K562 (cell line): ENCODE measurements at regions not wholly inside any gene's neighbourhood (a gene's known extent, or its start where the extent isn't known, plus 50 kb on each side); places are given as distances from the start of the nearest gene placed in this dataset.
A peak's percentile ranks its signal among the peaks of the same experiment; 100 is the strongest.

Experiments used
- BRF1 ChIP-seq: IDR thresholded peaks from 3 replicates; pipeline ENCODE4 v1.6.1; 2011; ENCODE audit warnings: borderline replicate concordance, mild to moderate bottlenecking; ENCODE audit not compliant: insufficient read length; ENCODE audit errors: extremely low read depth
- E2F6 ChIP-seq, 2 experiments: IDR thresholded peaks; 2 replicates each; pipeline ENCODE4 v1.6.1; 2011; ENCODE audit warnings: borderline replicate concordance in 1 of 2, control low read depth in 1 of 2, low read depth in 1 of 2, low read length in 1 of 2, mild to moderate bottlenecking in 1 of 2, mixed read lengths in 1 of 2, moderate library complexity in 1 of 2; ENCODE audit not compliant: insufficient read depth in 1 of 2, insufficient read length in 1 of 2, poor library complexity in 1 of 2, severe bottlenecking in 1 of 2; ENCODE audit errors: extremely low read depth in 1 of 2
- HNRNPUL1 ChIP-seq: fragments of 200-400 bp; formaldehyde crosslinking; IDR thresholded peaks from 2 replicates; pipeline ENCODE4 v1.6.1; 2017; ENCODE audit warnings: low read length
- IRF1 ChIP-seq: sonication (generic); formaldehyde crosslinking; IDR thresholded peaks from 2 replicates; pipeline ENCODE4 v1.8.0; 2022; ENCODE audit warnings: missing genetic modification reagents, mild to moderate bottlenecking, borderline replicate concordance
- JUNB ChIP-seq: fragments of 450-650 bp; formaldehyde crosslinking; conservative IDR thresholded peaks from 2 replicates; pipeline ENCODE4 v1.4.0; 2020; ENCODE audit warnings: mild to moderate bottlenecking
- PHB ChIP-seq: fragments of 250-450 bp; sonication (Bioruptor Pico); IDR thresholded peaks from 2 replicates; pipeline ENCODE4 v1.5.0; 2021
- SAFB2 ChIP-seq: fragments of 200-400 bp; formaldehyde crosslinking; IDR thresholded peaks from 2 replicates; pipeline ENCODE4 v1.6.1; 2018; ENCODE audit warnings: borderline replicate concordance, low read length, low read depth, moderate library complexity; ENCODE audit not compliant: severe bottlenecking
- SMARCC2 ChIP-seq: fragments of 450-650 bp; IDR thresholded peaks from 2 replicates; pipeline ENCODE4 v1.6.1; 2017; ENCODE audit warnings: antibody characterized with exemption, moderate library complexity, mild to moderate bottlenecking, low read depth
- TEAD1 ChIP-seq, 2 experiments: fragments of 450-650 bp in 1 of 2; sonication (generic) in 1 of 2; formaldehyde crosslinking; IDR thresholded peaks; 2 replicates each; pipeline versions ENCODE4 v1.4.0 to v1.8.0; 2020 to 2022; ENCODE audit warnings: mild to moderate bottlenecking in 2 of 2, missing genetic modification reagents in 1 of 2
- THAP12 ChIP-seq: fragments of 250-450 bp; sonication (Bioruptor Pico); IDR thresholded peaks from 2 replicates; pipeline ENCODE4 v1.9.0; 2021; ENCODE audit warnings: mild to moderate bottlenecking, inconsistent platforms
- ZNF507 ChIP-seq: conservative IDR thresholded peaks from 2 replicates; pipeline ENCODE4 v1.6.1; 2017; ENCODE audit warnings: missing genetic modification characterization, missing compliant biosample characterization
- TF ChIP-seq, protein P1 (sequence below): sonication (generic); formaldehyde crosslinking; IDR thresholded peaks from 2 replicates; pipeline ENCODE4 v1.9.0; 2022; ENCODE audit warnings: mild to moderate bottlenecking, missing genetic modification reagents
- TF ChIP-seq, protein P2 (sequence below): fragments of 450-650 bp; formaldehyde crosslinking; IDR thresholded peaks from 2 replicates; pipeline ENCODE4 v1.4.0; 2020; ENCODE audit warnings: mild to moderate bottlenecking
- TF ChIP-seq, protein P3 (sequence below): fragments of 450-650 bp; IDR thresholded peaks from 2 replicates; pipeline ENCODE4 v1.7.1; 2018; ENCODE audit warnings: mild to moderate bottlenecking, low read depth; ENCODE audit not compliant: partially characterized antibody
- TF ChIP-seq, protein P4 (sequence below): fragments of 250-450 bp; sonication (Bioruptor Pico); IDR thresholded peaks from 2 replicates; pipeline ENCODE4 v1.5.0; 2021; ENCODE audit warnings: mild to moderate bottlenecking, moderate library complexity

- TF ChIP-seq HNRNPUL1 = no peak
- TF ChIP-seq SMARCC2 = no peak
- TF ChIP-seq, protein P1, sequence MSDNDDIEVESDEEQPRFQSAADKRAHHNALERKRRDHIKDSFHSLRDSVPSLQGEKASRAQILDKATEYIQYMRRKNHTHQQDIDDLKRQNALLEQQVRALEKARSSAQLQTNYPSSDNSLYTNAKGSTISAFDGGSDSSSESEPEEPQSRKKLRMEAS (CRISPR knock-in tag) = 0 out of 2 replicates have a peak, but pooled peaks have one; percentile 28
- TF ChIP-seq SAFB2 = no peak
- TF ChIP-seq TEAD1 (CRISPR knock-in tag; IDR thresholded peaks at IDR 0.05) = peak in 1 of 2 experiments; percentile 87; a peak in 2 of 4 replicates
- no peak for TF ChIP-seq BRF1
- TF ChIP-seq PHB (CRISPR knock-in tag) = no peak
- no peak for TF ChIP-seq JUNB (CRISPR knock-in tag)
- TF ChIP-seq, protein P2, sequence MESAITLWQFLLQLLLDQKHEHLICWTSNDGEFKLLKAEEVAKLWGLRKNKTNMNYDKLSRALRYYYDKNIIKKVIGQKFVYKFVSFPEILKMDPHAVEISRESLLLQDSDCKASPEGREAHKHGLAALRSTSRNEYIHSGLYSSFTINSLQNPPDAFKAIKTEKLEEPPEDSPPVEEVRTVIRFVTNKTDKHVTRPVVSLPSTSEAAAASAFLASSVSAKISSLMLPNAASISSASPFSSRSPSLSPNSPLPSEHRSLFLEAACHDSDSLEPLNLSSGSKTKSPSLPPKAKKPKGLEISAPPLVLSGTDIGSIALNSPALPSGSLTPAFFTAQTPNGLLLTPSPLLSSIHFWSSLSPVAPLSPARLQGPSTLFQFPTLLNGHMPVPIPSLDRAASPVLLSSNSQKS (CRISPR knock-in tag) = 0 out of 2 replicates have a peak, but pooled peaks have one; percentile 14
- TF ChIP-seq E2F6 (IDR thresholded peaks at IDR 0.05; ENCODE audit: borderline replicate concordance in 1 of 2, extremely low read depth in 1 of 2, insufficient read depth in 1 of 2, insufficient read length in 1 of 2, low read depth in 1 of 2, low read length in 1 of 2, poor library complexity in 1 of 2, severe bottlenecking in 1 of 2) = peak; percentile 28 to 34
- no peak for TF ChIP-seq IRF1 (CRISPR knock-in tag)
- TF ChIP-seq, protein P3, sequence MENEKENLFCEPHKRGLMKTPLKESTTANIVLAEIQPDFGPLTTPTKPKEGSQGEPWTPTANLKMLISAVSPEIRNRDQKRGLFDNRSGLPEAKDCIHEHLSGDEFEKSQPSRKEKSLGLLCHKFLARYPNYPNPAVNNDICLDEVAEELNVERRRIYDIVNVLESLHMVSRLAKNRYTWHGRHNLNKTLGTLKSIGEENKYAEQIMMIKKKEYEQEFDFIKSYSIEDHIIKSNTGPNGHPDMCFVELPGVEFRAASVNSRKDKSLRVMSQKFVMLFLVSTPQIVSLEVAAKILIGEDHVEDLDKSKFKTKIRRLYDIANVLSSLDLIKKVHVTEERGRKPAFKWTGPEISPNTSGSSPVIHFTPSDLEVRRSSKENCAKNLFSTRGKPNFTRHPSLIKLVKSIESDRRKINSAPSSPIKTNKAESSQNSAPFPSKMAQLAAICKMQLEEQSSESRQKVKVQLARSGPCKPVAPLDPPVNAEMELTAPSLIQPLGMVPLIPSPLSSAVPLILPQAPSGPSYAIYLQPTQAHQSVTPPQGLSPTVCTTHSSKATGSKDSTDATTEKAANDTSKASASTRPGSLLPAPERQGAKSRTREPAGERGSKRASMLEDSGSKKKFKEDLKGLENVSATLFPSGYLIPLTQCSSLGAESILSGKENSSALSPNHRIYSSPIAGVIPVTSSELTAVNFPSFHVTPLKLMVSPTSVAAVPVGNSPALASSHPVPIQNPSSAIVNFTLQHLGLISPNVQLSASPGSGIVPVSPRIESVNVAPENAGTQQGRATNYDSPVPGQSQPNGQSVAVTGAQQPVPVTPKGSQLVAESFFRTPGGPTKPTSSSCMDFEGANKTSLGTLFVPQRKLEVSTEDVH = no peak
- TF ChIP-seq, protein P4, sequence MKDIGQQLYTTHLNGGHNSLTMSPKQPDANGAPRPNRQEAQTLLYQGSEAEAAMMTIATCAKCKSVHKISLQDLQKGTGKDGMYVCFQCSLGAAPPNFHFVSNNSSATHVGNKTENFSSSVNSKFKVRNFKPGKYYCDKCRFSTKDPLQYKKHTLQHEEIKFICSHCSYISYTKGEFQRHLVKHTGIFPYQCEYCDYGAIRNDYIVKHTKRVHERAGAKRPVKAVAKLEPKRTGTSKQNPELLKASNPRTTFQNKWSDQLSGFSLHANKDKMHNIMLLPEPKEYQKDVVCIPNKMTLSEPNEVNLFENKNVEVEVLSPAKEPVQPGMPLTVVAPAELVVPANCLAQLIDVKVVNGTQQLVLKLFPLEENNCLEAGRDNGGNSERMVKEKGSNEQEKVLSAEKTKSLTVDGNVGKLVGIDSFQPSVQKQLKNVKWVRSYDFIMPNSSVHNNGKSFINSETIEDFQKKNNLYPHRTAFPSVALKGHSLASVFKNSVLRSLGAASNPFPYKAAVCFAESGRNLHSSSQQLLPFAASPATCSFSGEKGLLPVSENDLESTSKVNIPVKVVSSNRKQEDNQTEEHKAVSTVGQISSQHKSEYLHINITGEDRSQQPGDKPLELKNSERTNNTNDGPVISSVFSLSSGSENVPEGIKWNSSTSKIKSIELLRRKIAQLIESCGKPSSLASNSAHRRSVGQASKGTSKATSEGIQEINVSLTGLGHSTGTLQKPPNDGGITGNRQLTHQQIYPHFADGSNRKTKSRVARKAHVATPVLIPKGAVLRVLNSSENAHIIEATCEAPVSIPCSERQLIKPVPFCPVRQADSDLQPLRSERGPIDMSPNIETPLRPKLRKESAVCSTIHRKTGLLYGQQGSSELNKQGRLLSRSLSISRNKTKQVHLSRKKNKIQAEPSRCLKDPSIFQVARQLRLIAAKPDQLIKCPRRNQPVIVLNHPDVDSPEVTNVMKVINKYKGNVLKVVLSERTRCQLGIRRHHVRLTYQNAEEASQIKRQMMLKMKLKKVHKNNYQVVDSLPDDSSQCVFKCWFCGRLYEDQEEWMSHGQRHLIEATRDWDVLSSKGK = no peak
- TF ChIP-seq ZNF507 = no peak
- TF ChIP-seq THAP12 = no peak
Measured at GRCh38 chr2:64854773-64855237, 134.4 kb upstream of the SLC1A4 start (continued).
